ENCODE measurements at regions not wholly inside any gene's neighbourhood (a gene's known extent, or its start where the extent isn't known, plus 50 kb on each side); places are given as distances from the start of the nearest gene placed in this dataset.

GRCh38 chr2:187698374-187699110 lies 144.3 kb upstream of the TFPI start:
- Mint-ChIP-seq H3K4me1 (ENCODE audit: low read depth) (no peaks in the 10 kb centered on the region), H3K9me3 (peaks cover 10% of the 10 kb centered on the region), H3K36me3 (ENCODE audit: insufficient read depth) (no peaks in the 10 kb centered on the region), H3K4me3 (no peak overlapping the region), H3K27me3 (ENCODE audit: low read depth) (no peaks in the 10 kb centered on the region)
- no peak for DNase-seq
- ATAC-seq: no peak

DNA sequence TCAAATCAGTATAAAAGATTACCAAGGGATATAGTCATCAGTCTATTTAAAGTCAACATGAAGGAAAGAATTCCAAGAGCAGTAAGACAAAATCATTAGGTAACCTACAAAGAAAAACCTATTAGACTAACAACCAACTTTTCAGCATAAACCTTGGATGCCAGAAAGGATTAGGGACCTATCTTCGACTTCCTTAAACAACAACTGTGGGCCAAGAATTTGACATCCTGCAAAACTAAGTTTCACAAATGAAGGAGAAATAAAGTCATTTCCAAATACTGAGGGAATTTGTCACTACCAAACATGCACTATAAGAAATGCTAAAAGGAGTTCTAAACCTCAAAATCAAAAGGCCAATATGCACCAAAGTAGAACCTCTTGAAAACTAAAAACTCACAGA lies 147.9 kb upstream of the TFPI start:
- Mint-ChIP-seq H3K4me1 (ENCODE audit: low read depth) (no peaks in the 10 kb centered on the region), H3K4me3 (no peak overlapping the region), H3K36me3 (ENCODE audit: insufficient read depth) (no peaks in the 10 kb centered on the region), H3K9me3 (peaks cover 15% of the 10 kb centered on the region), H3K27me3 (ENCODE audit: low read depth) (no peaks in the 10 kb centered on the region)
- no peak for ATAC-seq
- no peak for DNase-seq

DNA sequence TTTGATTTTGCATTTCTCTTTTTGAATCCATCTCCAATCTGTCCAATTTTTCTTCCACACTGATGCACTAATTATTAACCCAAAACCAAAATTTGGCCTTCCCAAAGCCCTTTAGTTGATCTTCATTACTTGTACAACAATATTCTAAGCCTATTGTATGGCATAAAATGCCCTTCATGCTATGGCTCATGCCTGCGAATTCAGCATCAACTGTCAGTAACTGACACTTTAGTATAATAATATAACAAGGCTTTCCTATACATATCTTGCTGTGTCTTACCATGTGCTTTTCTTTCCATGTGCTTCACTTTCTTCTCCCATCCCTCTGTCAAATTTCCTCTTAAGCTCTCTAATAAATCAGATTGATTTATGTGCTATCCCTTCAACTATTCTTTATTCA lies 154.0 kb upstream of the TFPI start:
- Mint-ChIP-seq H3K4me3 (no peak overlapping the region), H3K9me3 (peaks cover 7% of the 10 kb centered on the region), H3K27me3 (ENCODE audit: low read depth) (no peaks in the 10 kb centered on the region), H3K4me1 (ENCODE audit: low read depth) (no peaks in the 10 kb centered on the region), H3K36me3 (ENCODE audit: insufficient read depth) (no peaks in the 10 kb centered on the region)
- DNase-seq: no peak
- ATAC-seq: no peak

- H3K27me3 Mint-ChIP-seq (ENCODE audit: low read depth): no peaks in the 10 kb centered on the region
- ATAC-seq (no peak), DNase-seq (no peak)
These were observed 154.8 kb upstream of the TFPI start for GRCh38 chr2:187709065-187709464.

DNA sequence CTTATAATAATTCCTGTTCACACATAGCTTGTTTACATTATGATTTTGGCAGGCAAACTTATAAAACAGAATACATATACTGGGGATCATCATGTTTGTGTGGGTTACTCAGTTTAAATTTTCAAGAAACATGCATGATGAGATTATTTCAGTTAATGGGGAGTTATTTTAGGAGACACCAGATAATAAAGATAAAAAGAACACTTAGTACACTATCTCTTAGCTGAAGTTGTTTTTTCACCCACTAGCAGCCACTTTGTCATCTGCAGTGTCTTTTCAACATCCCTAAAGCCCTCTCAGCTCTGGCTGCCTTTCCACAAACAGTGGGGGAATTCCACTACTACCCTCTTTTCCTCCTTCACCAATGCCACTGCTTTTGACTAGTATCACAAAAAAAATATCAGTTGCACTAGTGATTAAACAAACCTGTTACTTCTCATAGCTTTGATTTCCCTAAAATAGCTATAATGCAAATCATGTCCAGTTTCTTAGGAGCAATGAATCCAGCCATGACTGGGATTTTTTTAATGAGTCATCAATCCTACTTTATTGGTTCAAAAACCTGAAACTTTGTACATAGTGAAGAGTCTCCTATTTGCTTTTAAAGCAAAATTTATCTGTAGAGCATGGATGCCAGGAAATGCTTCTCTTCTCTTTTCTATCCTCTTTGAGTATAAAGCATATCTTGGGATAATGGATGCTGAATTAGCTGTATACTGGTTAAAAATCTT lies 156.7 kb upstream of the TFPI start:
- DNase-seq (no peak), ATAC-seq (no peak)
- Mint-ChIP-seq H3K36me3 (ENCODE audit: insufficient read depth) (no peaks in the 10 kb centered on the region), H3K27me3 (ENCODE audit: low read depth) (no peaks in the 10 kb centered on the region), H3K9me3 (peaks cover 4% of the 10 kb centered on the region), H3K4me1 (ENCODE audit: low read depth) (no peaks in the 10 kb centered on the region), H3K4me3 (no peak overlapping the region)

More at GRCh38 chr2:187709065-187709464, 154.8 kb upstream of the TFPI start:
- H3K4me3 Mint-ChIP-seq: no peak overlapping the region
- H3K36me3 Mint-ChIP-seq (ENCODE audit: insufficient read depth): no peaks in the 10 kb centered on the region
- H3K9me3 Mint-ChIP-seq: peaks cover 3% of the 10 kb centered on the region
- H3K4me1 Mint-ChIP-seq (ENCODE audit: low read depth): no peaks in the 10 kb centered on the region

DNA sequence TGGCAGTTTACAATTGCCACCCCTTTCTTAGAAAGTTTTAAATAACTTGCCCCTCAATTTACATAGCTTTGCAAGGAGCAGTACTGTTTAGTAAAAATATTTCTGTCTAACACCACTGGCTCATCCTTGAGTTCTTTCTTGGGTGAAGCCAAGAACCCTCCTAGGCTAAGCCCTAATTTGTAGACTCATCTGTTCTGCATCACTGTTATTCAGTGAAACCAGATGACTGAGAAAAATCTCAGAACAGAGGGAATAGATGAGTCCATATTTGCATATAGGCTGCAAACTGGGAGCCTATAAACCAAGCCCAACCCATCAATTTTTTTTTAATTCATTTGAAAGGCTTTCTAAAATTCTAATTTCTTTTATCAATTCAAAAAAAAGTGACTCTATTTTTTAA lies 161.4 kb upstream of the TFPI start:
- H3K36me3 Mint-ChIP-seq (ENCODE audit: insufficient read depth): no peaks in the 10 kb centered on the region
- no peak for DNase-seq
- H3K4me1 Mint-ChIP-seq (ENCODE audit: low read depth): no peaks in the 10 kb centered on the region
- H3K9me3 Mint-ChIP-seq: peaks cover 8% of the 10 kb centered on the region
- no peak for ATAC-seq
- H3K4me3 Mint-ChIP-seq: no peak overlapping the region
- H3K27me3 Mint-ChIP-seq (ENCODE audit: low read depth): no peaks in the 10 kb centered on the region

DNA sequence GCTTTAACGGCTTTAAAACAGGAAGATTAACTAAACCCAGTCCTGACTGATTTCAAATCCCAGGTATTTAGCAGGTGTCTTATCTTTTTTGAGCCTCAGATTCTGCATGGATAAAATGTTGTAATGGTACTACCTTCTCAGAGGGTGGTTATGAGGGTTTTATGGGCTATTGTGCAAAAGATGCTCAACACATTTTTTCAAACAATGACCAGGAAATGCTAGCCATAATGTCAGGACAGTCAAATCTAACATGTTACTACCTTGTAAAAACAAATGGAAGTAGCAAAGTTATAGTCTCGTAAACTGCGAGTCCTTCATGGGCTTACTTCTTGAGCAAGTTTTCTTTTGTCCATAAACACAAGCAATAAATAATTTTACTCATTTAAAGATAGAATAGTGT lies 162.1 kb upstream of the TFPI start:
- ATAC-seq (no peak), DNase-seq (no peak)
- no peak overlapping the region for H3K4me3 Mint-ChIP-seq
- no peaks in the 10 kb centered on the region for H3K27me3 Mint-ChIP-seq (ENCODE audit: low read depth)
- no peaks in the 10 kb centered on the region for H3K4me1 Mint-ChIP-seq (ENCODE audit: low read depth)
- H3K9me3 Mint-ChIP-seq: peaks cover 10% of the 10 kb centered on the region
- H3K36me3 Mint-ChIP-seq (ENCODE audit: insufficient read depth): no peaks in the 10 kb centered on the region

GRCh38 chr2:187718092-187718491 lies 163.9 kb upstream of the TFPI start:
- peaks cover 14% of the 10 kb centered on the region for H3K9me3 Mint-ChIP-seq
- H3K4me1 Mint-ChIP-seq (ENCODE audit: low read depth): no peaks in the 10 kb centered on the region
- H3K27me3 Mint-ChIP-seq (ENCODE audit: low read depth): no peaks in the 10 kb centered on the region
- no peak for ATAC-seq
- DNase-seq: no peak
- no peak overlapping the region for H3K4me3 Mint-ChIP-seq
- H3K36me3 Mint-ChIP-seq (ENCODE audit: insufficient read depth): no peaks in the 10 kb centered on the region

DNA sequence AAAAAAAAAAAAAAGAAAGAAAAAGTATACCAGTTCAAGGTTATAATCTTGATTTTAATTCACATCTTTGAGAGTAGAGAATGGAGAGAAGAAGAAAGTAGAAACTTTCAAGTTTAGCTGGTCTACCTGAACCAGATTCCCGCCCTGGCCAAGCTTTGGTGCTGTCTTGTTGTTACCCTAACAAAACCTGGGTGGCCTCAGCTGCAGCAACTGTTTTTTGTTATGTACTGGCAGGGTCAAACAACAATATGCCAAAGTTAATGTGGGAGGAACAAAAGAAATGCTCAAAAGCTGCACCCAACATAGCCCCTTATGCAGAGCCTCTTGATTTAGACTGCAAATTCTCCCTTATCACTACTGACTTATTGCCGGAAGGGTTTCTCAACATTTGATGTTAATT lies 165.3 kb upstream of the TFPI start:
- no peak for ATAC-seq
- no peaks in the 10 kb centered on the region for H3K27me3 Mint-ChIP-seq (ENCODE audit: low read depth)
- peaks cover 10% of the 10 kb centered on the region for H3K9me3 Mint-ChIP-seq
- no peak overlapping the region for H3K4me3 Mint-ChIP-seq
- DNase-seq: no peak
- no peaks in the 10 kb centered on the region for H3K4me1 Mint-ChIP-seq (ENCODE audit: low read depth)
- no peaks in the 10 kb centered on the region for H3K36me3 Mint-ChIP-seq (ENCODE audit: insufficient read depth)

DNA sequence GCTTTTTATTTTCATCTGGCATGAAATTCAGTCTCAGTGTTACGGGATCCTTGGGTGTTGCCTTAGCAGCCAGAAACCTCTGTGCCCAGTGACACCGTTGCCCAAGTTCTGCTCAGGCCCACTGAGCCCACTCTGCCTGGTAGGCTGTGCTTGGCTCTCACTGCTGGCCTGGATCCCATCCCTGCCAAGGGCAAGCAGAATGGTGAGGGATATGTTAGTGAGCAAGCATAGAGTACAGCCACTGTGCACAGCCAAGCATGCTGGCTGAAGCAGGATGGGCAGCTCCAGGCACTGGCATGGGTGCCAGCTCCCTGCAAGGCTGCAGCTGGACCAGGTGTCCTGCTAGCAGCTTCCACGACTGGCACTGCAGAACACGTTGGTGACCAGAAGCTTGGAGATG lies 194.7 kb upstream of the TFPI start:
- H3K4me1 Mint-ChIP-seq (ENCODE audit: low read depth): no peaks in the 10 kb centered on the region
- H3K27me3 Mint-ChIP-seq (ENCODE audit: low read depth): no peaks in the 10 kb centered on the region
- DNase-seq (no peak), ATAC-seq (no peak)
- H3K4me3 Mint-ChIP-seq: no peak overlapping the region
- no peaks in the 10 kb centered on the region for H3K36me3 Mint-ChIP-seq (ENCODE audit: insufficient read depth)
- H3K9me3 Mint-ChIP-seq: peaks cover 4% of the 10 kb centered on the region

- Mint-ChIP-seq H3K36me3 (ENCODE audit: insufficient read depth) (no peaks in the 10 kb centered on the region), H3K27me3 (ENCODE audit: low read depth) (no peaks in the 10 kb centered on the region), H3K4me1 (ENCODE audit: low read depth) (no peaks in the 10 kb centered on the region), H3K9me3 (peaks cover 4% of the 10 kb centered on the region), H3K4me3 (no peak overlapping the region)
- DNase-seq (no peak), ATAC-seq (no peak)
These were observed 195.7 kb upstream of the TFPI start for GRCh38 chr2:187749804-187750431.

- no peak for DNase-seq
- Mint-ChIP-seq H3K36me3 (ENCODE audit: insufficient read depth) (no peaks in the 10 kb centered on the region), H3K27me3 (ENCODE audit: low read depth) (no peaks in the 10 kb centered on the region), H3K4me3 (no peak overlapping the region), H3K4me1 (ENCODE audit: low read depth) (no peaks in the 10 kb centered on the region), H3K9me3 (no peaks in the 10 kb centered on the region)
- no peak for ATAC-seq
These were observed 214.8 kb upstream of the TFPI start for GRCh38 chr2:187768995-187769394.

- Mint-ChIP-seq H3K4me1 (ENCODE audit: low read depth) (no peaks in the 10 kb centered on the region), H3K4me3 (no peak overlapping the region), H3K9me3 (no peaks in the 10 kb centered on the region), H3K27me3 (ENCODE audit: low read depth) (no peaks in the 10 kb centered on the region), H3K36me3 (ENCODE audit: insufficient read depth) (no peaks in the 10 kb centered on the region)
- DNase-seq (no peak), ATAC-seq (no peak)
These were observed 215.2 kb upstream of the TFPI start for GRCh38 chr2:187769437-187769836.

DNA sequence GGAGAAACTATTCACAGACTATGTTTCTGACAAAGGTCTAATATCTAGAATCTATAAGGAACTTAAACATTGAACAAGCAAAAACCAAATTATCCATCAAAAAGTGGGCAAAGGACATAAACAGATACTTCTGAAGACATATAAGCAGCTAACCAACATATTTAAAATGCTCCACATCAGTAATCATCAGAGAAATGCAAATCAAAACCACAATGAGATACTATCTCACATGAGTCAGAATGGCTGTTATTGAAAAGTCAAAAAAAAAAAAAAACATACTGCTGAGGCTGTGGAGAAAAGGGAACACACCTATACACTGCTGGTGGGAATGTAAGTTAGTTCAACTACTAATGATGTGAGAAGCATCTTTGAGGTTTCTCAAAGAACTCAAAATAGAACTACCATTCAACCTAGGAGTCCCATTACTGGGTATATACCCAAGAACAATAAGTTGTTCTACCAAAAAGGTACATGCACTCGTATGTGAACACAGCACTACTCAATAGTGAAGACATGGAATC lies 220.4 kb upstream of the TFPI start:
- no peak overlapping the region for H3K4me3 Mint-ChIP-seq
- no peaks in the 10 kb centered on the region for H3K36me3 Mint-ChIP-seq (ENCODE audit: insufficient read depth)
- H3K9me3 Mint-ChIP-seq: no peaks in the 10 kb centered on the region
- H3K4me1 Mint-ChIP-seq (ENCODE audit: low read depth): no peaks in the 10 kb centered on the region
- ATAC-seq: peak; percentile 30 to 43
- DNase-seq: no peak
- H3K27me3 Mint-ChIP-seq (ENCODE audit: low read depth): no peaks in the 10 kb centered on the region

- no peaks in the 10 kb centered on the region for H3K36me3 Mint-ChIP-seq (ENCODE audit: insufficient read depth)
- no peaks in the 10 kb centered on the region for H3K27me3 Mint-ChIP-seq (ENCODE audit: low read depth)
- ATAC-seq: no peak
- H3K9me3 Mint-ChIP-seq: no peaks in the 10 kb centered on the region
- no peak for DNase-seq
- no peaks in the 10 kb centered on the region for H3K4me1 Mint-ChIP-seq (ENCODE audit: low read depth)
- H3K4me3 Mint-ChIP-seq: no peak overlapping the region
These were observed 221.0 kb upstream of the TFPI start for GRCh38 chr2:187775196-187775595.
